HG03558 (cell line): ENCODE measurements at regions not wholly inside any gene's neighbourhood (a gene's known extent, or its start where the extent isn't known, plus 50 kb on each side); places are given as distances from the start of the nearest gene placed in this dataset.
"Not testable (repeated sequence)": the region's sequence is repeated elsewhere in the genome, so short reads cannot be mapped to it uniquely, and the experiment has no call there.

Source experiments
- ATAC-seq: cut with Tn5 transposase; IDR thresholded peaks from one replicate; pipeline ENCODE4 v1.9.1; 2021; ENCODE audit warnings: moderate number of reproducible peaks; ENCODE audit not compliant: unreplicated experiment; ENCODE audit errors: extremely low read depth

DNA sequence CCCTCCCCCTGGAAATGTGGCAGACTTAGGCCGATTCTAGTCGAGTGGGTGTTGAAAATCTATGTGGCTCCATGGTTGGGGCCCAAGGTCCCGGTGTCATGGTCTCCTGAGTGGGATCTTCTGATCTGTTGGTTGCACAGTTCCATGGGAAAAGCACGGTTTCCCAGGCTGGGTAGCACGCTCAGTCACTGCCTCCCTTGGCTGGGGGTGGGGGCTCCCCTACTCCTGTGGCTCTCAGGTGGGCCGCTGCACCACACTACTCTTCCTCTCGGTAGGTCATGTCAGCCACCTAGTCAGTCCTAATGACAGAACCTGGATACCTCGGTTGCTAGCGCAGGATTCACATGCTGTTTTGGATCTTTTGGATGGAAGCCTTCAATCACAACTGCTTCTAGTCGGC is 247.0 kb downstream of the SPRY2 start:
- no peak for ATAC-seq

DNA sequence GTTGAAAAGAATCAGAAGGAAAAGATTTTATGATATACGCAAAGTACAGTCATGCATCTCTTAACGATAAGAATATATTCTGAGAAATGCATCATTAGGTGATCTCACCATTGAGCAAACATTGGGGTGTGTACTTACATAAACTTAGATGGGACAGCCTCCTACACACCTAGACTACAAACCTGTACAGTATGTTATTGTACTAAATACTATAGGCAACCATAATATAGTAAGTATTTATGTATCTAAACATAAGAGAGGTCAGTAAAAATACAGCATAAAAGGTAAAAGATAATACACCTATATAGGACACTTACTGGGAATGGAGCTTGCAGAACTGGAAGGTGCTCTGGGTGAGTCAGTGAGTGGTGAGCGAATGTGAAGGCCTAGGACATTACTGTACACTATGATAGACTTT is 254.6 kb downstream of the SPRY2 start:
- no peak for ATAC-seq

DNA sequence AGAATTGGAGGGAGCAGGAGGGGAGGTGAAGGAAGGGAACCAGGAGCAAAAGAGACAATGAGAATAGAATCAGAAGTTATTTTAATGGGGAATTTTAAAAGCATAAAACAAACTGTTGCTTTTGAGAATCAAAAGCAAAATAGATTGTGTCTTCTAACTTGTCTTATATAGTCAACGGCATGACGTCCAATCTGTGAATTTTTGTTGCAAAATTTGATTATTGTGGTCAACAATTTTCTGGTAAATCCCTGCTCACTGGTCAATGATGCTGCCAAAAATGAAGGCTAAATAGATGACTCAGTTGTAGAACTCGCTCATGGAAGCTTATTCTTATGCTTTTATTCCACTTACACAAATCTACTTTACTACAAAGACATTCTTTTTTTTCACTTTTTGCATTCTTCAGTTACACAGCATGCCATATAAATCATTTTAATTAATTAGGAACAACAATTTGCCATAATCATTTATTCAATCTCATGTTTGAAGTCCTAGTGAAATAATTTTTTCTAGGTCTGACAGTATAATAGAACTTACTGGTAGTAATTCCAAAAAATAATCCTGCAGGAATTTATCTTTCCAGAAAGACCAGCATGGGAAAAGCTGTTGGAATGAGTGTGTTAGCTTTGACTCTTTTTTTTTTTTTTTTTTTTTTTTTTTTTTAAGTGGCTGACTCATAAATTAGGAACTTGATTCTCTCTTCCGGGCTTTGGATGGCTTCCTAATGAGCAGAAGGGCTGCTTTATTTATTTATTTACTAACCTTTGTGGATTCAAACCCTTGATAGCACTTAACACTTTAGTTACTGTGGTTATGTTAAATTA is 256.9 kb downstream of the SPRY2 start:
- no peak for ATAC-seq

DNA sequence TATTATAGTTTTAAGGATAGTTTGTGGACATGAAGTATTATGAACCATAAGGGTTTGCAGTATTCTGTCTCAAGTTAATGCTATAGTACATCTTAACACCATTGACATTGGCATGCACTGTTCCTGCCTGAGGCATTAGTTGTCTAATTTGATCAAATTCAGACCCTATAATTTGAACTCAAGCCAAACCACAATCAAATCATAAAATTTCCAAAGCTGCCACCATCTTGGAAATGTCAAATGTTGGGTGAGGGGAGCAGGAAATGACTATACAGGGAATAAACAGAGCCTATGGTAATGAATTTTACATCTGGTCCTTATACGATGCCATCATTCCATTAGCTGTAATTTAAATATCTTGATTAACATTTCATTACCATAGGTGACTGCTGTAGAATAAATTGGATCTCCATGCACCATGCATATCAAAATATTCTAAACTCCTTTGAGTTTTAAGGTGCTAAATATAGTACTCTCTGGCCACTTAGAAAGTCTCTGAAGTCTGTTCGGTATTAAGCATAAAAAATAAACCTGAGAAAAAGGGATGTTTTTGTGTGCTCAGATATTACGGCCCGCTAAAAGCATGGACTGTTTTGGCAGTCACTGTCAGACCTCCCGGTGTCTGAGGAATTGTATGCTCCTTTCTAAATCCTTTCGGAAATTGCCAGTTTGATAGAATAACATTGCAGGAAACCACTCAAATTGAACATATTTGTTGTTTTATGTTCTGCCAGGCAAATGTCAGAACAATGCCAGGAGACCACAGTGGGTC is 257.7 kb downstream of the SPRY2 start:
- no peak for ATAC-seq

DNA sequence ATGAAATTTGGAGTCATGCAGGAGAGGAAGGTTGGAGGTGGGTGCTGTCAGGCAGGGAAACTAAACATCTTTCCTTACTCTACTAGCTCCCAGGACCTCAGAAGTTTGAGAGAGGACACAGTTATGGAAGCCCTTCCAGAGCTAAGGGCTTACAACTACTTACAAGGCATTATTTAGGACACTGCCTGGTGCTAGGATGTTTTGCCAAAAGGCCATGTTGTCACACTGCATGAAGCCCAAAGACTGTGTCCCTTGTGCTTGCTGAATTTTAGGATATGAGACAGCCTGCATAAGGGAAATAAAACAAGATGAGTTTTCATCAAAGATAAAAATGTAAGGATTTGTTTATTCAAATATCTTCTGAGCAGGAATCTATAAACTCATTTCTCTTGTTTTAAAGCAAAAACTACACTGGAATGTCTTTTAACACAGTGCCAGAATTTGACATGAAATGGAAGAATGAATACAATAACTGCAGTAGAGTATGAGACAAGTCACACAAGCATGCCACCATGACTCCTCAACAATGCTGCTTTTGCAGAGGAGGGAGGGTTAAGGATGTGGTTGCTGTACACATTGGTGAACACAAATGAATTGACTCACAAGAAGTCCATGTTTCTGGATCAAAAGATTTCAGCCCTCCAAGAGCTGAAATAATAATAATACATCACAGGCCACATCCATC is 258.4 kb downstream of the SPRY2 start:
- no peak for ATAC-seq

DNA sequence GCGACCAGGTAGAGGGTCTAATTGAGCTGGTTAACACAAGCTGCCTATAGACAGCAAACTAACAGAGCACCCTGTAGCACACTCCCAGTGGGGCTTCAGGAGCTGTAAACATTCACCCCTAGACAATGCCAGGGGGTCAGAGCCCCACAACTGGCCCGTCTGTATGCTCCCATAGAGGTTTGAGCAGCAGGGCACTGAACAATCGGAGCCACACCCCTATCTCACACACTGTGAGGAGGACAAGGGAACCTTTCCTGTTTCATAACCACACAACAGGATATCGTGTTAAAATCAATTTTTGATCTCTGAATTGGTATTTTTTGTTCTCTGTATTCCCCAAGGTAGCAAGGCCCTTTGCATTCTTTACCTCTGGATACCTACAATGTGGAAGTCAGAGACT is 266.1 kb downstream of the SPRY2 start:
- ATAC-seq: no peak

DNA sequence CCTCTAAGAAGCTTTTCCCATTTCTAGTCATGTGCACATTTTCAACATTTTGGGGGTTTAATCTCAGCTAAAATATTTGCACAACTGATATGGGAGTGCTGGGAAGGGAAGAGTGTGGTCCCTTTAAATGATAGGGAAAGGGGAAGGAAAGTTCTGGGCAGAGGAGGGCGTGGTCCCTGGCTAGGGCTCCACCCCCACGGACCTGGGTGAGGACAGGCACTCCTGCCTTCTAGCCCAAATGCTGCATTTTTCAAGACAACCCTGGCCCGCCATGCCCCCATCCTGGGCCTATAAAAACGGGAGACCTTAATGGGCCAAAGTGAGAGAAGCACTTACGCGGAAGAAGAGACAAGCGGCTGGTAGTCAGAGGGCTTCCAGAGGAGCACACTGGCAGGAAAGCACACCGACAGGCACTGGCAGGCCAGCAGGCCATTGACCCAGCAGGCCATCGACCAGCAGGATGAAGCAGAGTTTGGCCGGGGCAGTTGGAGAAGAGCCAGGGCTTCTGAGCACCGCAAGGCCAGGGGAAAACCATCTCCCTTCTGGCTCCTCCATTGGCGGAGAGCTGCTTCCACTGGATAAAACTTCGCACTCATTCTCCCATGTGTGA is 266.7 kb downstream of the SPRY2 start:
- no peak for ATAC-seq

DNA sequence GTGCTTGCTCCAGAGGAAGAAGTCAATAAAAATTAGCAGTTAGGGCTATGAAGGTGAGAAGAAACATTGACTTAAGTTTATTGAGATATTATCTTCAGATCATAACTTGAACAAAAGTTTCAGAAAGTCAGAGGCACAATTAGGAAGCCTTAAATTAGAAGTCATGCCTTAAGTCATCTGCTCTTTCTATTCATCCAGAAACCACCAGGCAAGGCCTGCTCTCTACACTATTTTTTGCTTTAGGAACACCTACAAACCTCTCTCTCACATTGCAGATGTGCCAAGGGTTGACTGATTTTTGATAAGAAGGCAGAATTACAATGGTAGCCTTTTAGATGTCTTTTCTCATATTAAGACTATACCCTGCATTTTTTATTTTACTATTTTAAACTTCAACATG is 268.7 kb downstream of the SPRY2 start:
- no peak for ATAC-seq

DNA sequence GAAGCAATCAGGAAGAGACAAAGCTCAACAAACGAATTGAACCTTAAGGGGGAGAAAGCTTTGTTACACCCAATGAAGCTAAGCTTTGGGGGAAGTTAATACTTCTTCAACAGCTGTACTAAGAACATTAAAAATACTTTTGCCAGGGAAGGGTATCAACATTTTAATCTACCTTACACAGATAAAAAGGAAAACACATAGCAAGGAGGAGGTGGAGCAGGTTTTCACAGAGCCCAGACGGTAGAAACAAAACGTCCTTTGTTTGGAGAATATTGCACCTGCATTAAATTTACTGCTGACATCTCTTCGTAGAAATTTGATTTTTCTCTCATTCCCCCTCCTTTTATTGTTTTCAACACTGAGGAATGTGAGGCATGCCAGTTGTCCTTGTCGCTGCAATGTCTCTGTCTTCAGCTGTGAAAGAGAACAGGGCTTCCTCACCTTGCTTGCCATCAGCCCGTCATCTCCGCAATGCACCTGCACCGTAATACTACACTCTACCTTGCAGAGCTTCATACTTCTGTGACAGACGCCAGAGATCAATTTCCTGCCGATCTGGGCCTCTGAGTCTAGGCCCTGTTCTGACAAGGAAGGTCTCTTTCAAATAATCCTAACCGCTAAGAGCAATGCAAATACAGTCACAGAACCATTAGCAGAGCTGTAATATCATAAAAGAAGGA is 270.8 kb downstream of the SPRY2 start:
- ATAC-seq: no peak

DNA sequence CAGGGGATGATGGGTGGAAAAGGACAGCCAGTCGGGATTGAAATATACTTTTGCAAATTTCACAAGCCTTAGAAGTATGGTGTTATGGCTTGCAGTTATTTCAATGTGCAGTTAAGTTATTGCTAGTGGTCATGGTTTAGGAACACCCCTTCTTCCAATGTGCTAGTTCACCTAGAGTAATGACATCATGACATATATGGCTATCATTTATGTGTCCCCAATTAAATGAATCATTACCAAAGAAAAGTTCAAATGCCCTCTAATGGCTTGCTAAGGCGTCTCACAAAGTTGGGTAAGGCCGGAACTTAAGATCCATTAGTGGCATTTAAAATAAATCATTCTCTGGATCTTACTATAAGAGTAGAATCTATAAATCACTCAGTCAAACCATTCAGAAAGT is 271.6 kb downstream of the SPRY2 start:
- ATAC-seq: no peak

DNA sequence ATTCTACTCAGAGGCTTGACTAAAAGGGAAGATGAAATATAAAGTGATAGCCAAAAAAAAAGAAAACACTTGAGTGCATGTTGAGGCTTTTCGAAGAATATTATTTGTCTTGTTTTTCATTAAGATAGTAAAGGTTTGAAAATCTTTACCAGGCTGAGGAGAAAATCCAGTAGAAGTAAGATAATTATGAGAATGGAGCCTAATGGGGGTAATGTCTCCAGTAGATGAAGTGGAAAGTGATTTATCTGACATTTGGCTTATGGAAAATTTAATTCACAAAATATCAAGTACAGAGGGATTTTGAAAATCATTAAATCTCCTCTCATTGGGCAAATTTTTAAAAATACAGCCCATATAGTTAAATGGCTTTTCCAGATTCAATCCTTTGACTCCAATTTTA is 274.9 kb downstream of the SPRY2 start:
- ATAC-seq: no peak

DNA sequence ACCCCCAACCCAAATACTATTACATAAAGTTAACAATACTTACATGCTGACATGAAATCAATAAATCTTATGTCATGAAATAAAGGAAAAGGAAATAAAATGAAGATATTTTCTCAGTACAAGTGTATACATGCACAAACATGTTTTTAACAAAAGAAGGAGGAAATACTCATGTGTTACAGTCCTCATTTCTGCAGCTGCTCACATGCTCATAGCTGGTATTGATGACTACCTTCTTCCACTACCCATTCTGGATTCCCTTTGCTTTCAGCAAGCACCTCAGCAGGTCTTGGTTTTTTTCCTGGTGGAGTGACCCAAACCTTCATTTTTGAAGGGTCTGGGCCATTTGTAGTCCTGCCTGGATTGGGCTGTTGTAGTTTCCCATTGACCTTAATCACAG is 278.5 kb downstream of the SPRY2 start:
- ATAC-seq: not testable (repeated sequence)

DNA sequence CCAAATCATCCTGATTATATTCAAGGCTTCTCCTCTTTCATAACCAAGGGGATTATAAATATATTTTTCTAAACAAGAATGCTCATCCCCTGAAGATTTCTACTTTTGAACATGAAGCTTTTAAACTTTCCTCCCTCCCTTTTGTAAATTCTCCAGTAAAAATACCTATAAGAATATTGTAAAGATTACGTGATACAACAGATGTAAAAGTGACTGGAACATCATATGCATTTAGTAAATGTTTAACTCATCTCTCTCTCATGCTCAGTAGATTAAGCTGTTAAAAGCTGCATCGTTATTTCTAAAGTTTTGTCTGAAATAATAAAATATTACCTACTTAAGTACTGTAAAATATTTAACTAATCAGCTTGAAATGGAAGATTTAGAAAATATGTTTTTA is 281.1 kb downstream of the SPRY2 start:
- ATAC-seq: no peak

DNA sequence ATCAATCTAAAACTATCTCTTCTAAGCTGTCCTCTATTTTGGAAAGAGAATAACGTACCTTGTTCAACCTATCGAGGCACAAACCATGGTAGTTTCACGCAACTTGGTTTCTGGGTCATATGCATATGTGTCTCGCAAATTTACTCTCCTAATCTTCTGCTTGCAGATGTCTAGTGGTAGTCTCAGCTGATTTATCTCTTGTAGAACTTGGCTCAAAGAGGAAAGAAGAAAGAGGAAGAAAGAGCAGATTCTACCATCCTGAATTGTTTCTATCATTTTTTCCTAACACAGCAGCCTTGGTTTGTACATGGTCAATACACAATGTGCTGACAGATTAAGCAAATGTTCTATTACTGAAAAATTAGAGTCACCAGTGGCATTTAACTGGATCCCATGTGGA is 282.3 kb downstream of the SPRY2 start:
- no peak for ATAC-seq

DNA sequence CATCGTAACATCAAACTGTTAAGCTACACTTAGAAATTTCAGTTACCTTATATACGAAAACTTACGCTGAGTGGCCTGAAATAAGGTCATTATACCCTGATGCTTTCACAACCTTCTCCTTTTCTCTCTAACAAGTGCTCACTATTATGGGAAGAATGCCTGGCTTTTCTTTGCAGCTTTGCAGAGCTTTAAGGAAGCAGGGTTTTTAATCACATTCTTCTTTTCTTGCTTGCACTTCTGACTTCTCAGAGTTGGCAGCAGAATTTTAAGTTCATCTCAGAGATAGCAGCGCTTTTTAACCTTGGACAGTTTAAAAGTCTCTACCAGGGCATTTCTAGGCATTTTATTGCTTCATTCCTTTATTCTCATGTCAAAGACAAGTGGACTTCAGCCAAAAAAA is 285.1 kb downstream of the SPRY2 start:
- no peak for ATAC-seq

DNA sequence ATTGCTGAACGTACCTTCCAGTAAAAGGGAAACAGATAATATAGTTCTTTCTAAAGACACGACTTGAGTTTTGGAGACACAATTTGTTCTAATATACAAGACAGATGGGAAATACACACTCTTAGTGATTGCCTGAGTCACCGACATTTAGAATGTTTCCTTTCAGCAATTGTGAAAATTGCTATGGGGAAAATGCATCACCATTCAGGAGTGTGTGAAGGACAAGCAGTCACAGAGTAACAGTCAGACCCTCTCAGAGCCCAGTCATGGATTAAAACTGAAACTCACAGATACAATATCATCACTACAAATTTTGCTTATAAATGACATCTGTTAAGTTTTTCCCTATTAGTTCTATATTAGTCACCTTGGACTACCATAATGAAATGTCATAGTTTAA is 286.1 kb downstream of the SPRY2 start:
- no peak for ATAC-seq

DNA sequence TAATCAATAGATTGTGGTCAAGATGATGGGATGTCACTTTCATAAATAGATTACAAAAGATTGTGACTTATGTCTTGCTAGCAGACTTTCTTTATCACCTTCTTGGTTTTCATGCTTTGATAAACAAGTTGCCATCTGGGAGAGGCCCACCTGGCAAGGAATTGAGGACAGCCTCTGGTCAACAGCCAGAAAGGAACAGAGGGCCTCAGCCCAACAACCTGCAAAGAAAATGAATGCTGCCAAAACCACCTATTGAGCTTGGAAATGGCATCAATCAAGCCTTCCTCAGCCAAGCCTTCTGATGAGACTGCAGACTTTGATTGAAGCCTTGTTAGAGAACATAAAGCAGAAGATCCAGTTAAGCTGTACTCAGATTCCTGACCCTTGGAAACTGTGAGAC is 288.6 kb downstream of the SPRY2 start:
- no peak for ATAC-seq

DNA sequence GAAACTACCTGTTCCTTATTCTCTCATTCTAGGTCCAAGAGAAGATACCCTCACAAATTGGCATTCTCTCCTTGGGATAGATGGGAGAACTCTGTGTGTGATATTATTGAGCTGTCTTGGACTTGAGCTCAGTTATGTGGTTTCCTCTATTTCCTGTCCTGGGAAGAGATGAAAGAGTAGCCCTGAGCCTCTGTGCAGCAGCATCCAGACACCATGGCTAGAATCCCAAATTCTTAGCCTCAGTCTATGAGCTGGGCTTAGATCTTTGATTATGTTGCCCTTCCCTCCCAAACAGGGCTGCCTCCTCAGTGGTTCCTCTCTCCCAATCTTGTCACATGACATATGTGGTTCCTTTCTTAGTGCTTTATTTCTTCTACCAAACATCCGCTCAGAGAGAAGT is 290.7 kb downstream of the SPRY2 start:
- ATAC-seq: no peak

DNA sequence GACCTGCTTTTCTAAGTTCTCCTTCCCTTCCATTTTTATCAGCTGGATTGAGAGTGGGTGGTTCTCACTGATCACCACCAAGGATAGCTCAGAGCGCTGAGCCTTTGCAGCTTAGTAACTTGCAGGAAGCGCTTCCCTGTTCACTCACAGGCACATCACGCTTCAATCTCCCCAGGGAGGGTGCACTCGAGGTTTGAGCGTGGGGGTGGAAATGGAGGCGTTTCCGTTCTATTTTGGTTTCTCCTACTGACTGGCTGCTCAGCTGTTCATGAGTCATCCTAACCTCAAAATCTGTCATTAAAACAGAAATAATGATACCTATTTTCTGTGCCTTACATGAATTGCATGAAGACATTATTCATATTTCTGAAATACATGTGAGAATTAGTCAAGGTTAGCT is 292.1 kb downstream of the SPRY2 start:
- ATAC-seq: peak; percentile 98

DNA sequence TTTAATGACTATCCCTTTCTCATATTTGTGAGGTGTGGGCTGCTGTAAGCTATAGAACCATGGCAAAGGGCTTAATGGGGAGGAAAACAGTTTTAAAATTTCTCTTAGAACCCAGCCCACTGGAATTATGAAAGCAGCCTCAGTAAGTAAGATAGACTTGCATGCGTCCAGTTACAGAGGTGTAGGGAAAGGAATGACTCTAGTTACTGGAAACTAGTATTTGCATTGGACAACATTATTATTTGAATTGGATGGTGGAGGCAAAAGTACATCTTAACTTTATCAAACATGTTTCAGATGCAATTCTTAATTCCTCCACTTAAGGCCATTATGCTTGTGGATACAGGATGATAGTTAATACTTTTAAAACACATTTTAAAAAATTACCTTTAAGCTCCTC is 292.9 kb downstream of the SPRY2 start:
- ATAC-seq: no peak
